ENCODE measurements at regions not wholly inside any gene's neighbourhood (a gene's known extent, or its start where the extent isn't known, plus 50 kb on each side); places are given as distances from the start of the nearest gene placed in this dataset.

DNA sequence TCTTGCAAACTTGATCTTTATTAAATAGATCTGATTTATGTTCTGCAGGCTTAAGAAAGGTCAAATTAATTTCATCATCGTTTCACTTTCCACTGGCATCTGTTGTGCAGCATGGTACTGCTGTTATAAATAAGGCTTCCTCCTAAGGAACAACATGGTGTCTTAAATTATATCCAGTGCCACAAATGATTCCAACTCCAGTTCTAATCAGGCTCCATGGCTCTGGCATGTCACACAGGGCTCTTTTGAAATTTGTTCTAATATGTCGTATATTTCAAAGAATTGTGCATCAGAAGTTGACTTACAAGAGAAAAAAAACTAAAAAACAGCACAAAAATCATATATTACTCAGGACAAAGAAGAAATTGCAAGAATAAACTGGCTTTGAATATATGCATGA is 1090.8 kb upstream of the CELF2 start:
- Mint-ChIP-seq H3K4me3 (no peak overlapping the region), H3K27ac (no peak overlapping the region), H3K27me3 (ENCODE audit: insufficient read depth, low read depth) (no peaks in the 10 kb centered on the region), H3K9me3 (no peaks in the 10 kb centered on the region), H3K4me1 (no peaks in the 10 kb centered on the region), H3K36me3 (no peaks in the 10 kb centered on the region)
- no peaks in the 10 kb centered on the region for H4K20me1 ChIP-seq (ENCODE audit: low read depth)
- H3K9ac ChIP-seq: no peak overlapping the region
- TF ChIP-seq EZH2 (IDR thresholded peaks at IDR 0.05) (no peak), EZH2phosphoT487 (IDR thresholded peaks at IDR 0.05) (no peak)
- TF ChIP-seq, protein P1, sequence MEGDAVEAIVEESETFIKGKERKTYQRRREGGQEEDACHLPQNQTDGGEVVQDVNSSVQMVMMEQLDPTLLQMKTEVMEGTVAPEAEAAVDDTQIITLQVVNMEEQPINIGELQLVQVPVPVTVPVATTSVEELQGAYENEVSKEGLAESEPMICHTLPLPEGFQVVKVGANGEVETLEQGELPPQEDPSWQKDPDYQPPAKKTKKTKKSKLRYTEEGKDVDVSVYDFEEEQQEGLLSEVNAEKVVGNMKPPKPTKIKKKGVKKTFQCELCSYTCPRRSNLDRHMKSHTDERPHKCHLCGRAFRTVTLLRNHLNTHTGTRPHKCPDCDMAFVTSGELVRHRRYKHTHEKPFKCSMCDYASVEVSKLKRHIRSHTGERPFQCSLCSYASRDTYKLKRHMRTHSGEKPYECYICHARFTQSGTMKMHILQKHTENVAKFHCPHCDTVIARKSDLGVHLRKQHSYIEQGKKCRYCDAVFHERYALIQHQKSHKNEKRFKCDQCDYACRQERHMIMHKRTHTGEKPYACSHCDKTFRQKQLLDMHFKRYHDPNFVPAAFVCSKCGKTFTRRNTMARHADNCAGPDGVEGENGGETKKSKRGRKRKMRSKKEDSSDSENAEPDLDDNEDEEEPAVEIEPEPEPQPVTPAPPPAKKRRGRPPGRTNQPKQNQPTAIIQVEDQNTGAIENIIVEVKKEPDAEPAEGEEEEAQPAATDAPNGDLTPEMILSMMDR (IDR thresholded peaks at IDR 0.05): no peak
- no peaks in the 10 kb centered on the region for H3K27me3 ChIP-seq
- no peak overlapping the region for H2AFZ ChIP-seq (replicated peaks)
- H3K79me2 ChIP-seq (ENCODE audit: low read depth): no peaks in the 10 kb centered on the region
- no peaks in the 10 kb centered on the region for H3F3A ChIP-seq (ENCODE audit: low read depth)
- no peaks in the 10 kb centered on the region for H3K9me3 ChIP-seq (ENCODE audit: low read depth)
- no peak overlapping the region for H3K27ac ChIP-seq
- H3K4me3 ChIP-seq: no peak overlapping the region
- H3K4me1 ChIP-seq: no peaks in the 10 kb centered on the region
- no peak for DNase-seq (ENCODE audit: low spot score)
- H3K36me3 ChIP-seq: no peaks in the 10 kb centered on the region
- no peak overlapping the region for H3K4me2 ChIP-seq

- Mint-ChIP-seq H3K4me3 (no peak overlapping the region), H3K27me3 (ENCODE audit: insufficient read depth, low read depth) (no peaks in the 10 kb centered on the region), H3K27ac (no peak overlapping the region), H3K36me3 (no peaks in the 10 kb centered on the region), H3K9me3 (no peaks in the 10 kb centered on the region), H3K4me1 (peaks cover 4% of the 10 kb centered on the region)
- H4K20me1 ChIP-seq (ENCODE audit: low read depth): no peaks in the 10 kb centered on the region
- TF ChIP-seq, protein P1 (IDR thresholded peaks at IDR 0.05): no peak
- TF ChIP-seq EZH2phosphoT487 (IDR thresholded peaks at IDR 0.05): no peak
- TF ChIP-seq EZH2 (IDR thresholded peaks at IDR 0.05): no peak
- H3K27ac ChIP-seq: no peak overlapping the region
- H3K4me3 ChIP-seq: no peak overlapping the region
- no peaks in the 10 kb centered on the region for H3K9me3 ChIP-seq (ENCODE audit: low read depth)
- H3K4me2 ChIP-seq: no peak overlapping the region
- no peak overlapping the region for H2AFZ ChIP-seq (replicated peaks)
- no peaks in the 10 kb centered on the region for H3K27me3 ChIP-seq
- H3K36me3 ChIP-seq: no peaks in the 10 kb centered on the region
- H3F3A ChIP-seq (ENCODE audit: low read depth): no peaks in the 10 kb centered on the region
- H3K79me2 ChIP-seq (ENCODE audit: low read depth): no peaks in the 10 kb centered on the region
- no peak for DNase-seq (ENCODE audit: low spot score)
- no peak overlapping the region for H3K9ac ChIP-seq
- H3K4me1 ChIP-seq: peaks cover 9% of the 10 kb centered on the region
Measured at GRCh38 chr10:9939716-9940115, 1078.0 kb upstream of the CELF2 start.

DNA sequence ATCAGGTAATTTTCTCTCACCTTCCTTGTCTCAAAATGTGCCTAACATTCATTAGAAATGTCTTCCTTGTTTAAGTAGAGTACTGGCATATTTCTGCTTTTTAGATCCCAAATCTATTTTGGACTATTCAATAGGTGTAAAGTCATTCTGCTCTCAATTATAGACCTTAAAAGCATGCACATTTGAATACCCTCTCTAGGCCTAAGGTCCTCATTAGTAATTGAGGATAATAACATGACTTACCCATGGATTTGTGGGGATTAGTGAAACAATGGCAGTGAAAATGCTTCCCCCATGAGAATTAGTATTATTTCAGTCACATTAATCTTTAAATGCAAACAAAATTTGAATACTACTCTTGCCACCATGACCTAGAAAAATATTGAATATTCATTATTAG is 1073.0 kb upstream of the CELF2 start:
- H3K27me3 ChIP-seq: no peaks in the 10 kb centered on the region
- H3K4me1 ChIP-seq: peaks cover 13% of the 10 kb centered on the region
- H3K9ac ChIP-seq: no peak overlapping the region
- no peak overlapping the region for H3K4me3 ChIP-seq
- Mint-ChIP-seq H3K4me3 (no peak overlapping the region), H3K4me1 (peaks cover 4% of the 10 kb centered on the region), H3K36me3 (no peaks in the 10 kb centered on the region), H3K27me3 (ENCODE audit: insufficient read depth, low read depth) (no peaks in the 10 kb centered on the region), H3K27ac (no peak overlapping the region), H3K9me3 (peaks cover 2% of the 10 kb centered on the region)
- no peak for DNase-seq (ENCODE audit: low spot score)
- no peaks in the 10 kb centered on the region for H3K9me3 ChIP-seq (ENCODE audit: low read depth)
- no peak overlapping the region for H3K4me2 ChIP-seq
- H3K79me2 ChIP-seq (ENCODE audit: low read depth): no peaks in the 10 kb centered on the region
- H3F3A ChIP-seq (ENCODE audit: low read depth): no peaks in the 10 kb centered on the region
- TF ChIP-seq EZH2phosphoT487 (IDR thresholded peaks at IDR 0.05) (no peak), EZH2 (IDR thresholded peaks at IDR 0.05) (no peak)
- TF ChIP-seq, protein P1 (IDR thresholded peaks at IDR 0.05): no peak
- no peak overlapping the region for H2AFZ ChIP-seq (replicated peaks)
- no peaks in the 10 kb centered on the region for H4K20me1 ChIP-seq (ENCODE audit: low read depth)
- H3K36me3 ChIP-seq: no peaks in the 10 kb centered on the region
- no peak overlapping the region for H3K27ac ChIP-seq

Measured in neural progenitor cell (in vitro differentiated cells).